ENCODE measurements at regions not wholly inside any gene's neighbourhood (a gene's known extent, or its start where the extent isn't known, plus 50 kb on each side); places are given as distances from the start of the nearest gene placed in this dataset.

- TF ChIP-seq CTCF (IDR thresholded peaks at IDR 0.05): no peak
- TF ChIP-seq POLR2A (IDR thresholded peaks at IDR 0.05): no peak
Measured at GRCh38 chr7:25314094-25314730, 85.9 kb upstream of the NPVF start.
